GM19351 (cell line): ENCODE measurements at regions not wholly inside any gene's neighbourhood (a gene's known extent, or its start where the extent isn't known, plus 50 kb on each side); places are given as distances from the start of the nearest gene placed in this dataset.
"Not testable (repeated sequence)": the region's sequence is repeated elsewhere in the genome, so short reads cannot be mapped to it uniquely, and the experiment has no call there.

Experiments
- ATAC-seq: cut with Tn5 transposase; IDR thresholded peaks from one replicate; pipeline ENCODE4 v1.9.1; 2021; ENCODE audit warnings: mild to moderate bottlenecking, moderate library complexity; ENCODE audit not compliant: unreplicated experiment

DNA sequence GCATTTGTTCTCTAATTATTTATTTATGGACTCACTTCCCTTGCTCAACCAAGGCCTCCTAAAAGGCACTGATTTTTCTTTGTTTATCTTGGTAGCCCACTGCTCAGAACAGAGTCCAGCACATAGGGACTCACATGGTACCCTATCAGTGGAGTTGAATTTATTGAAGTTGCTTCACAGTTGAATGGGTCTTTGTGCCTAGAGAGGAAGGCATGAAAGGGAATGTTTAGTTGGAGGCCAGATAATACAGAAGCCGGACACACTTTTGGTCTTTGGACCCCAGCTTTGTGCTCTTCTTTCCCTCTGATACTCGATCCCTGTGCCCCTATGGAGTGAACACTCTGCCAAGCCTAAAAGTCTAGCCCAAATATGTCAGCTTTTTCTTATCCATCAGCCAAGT lies 429.0 kb downstream of the PRDM2 start:
- no peak for ATAC-seq

- no peak for ATAC-seq
These were observed 435.1 kb downstream of the PRDM2 start for GRCh38 chr1:14135070-14135469.

DNA sequence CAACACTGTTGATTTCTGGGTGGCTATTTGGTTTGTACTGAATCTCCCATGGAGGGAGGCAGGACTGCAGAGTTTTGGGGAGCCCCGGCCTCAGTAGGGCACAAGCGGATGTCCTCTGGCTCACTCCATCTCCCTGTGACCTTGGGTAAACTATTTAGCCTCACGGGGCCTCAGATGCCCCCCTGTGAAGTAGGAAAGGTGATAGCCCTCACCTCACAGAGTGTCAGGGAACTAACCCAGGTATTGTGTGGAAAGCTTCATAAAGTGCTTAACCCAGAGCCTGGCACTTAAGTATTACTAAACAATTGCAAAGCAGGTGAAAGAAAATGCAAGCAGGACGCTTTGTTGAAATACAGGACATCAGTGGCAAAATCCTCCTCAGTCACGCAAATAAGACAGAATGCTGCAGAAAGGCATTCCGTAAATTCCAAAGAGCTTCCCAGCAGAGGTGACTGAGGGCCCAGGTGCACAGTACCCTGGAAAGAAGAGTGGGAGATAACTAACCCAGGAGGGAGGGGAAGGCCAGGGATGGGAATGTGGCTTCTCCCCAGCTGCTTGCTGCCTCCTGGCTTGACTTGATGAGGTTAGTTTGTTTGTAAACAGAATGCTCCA lies 436.3 kb downstream of the PRDM2 start:
- no peak for ATAC-seq

GRCh38 chr1:14136881-14137280 lies 436.9 kb downstream of the PRDM2 start:
- ATAC-seq: no peak

DNA sequence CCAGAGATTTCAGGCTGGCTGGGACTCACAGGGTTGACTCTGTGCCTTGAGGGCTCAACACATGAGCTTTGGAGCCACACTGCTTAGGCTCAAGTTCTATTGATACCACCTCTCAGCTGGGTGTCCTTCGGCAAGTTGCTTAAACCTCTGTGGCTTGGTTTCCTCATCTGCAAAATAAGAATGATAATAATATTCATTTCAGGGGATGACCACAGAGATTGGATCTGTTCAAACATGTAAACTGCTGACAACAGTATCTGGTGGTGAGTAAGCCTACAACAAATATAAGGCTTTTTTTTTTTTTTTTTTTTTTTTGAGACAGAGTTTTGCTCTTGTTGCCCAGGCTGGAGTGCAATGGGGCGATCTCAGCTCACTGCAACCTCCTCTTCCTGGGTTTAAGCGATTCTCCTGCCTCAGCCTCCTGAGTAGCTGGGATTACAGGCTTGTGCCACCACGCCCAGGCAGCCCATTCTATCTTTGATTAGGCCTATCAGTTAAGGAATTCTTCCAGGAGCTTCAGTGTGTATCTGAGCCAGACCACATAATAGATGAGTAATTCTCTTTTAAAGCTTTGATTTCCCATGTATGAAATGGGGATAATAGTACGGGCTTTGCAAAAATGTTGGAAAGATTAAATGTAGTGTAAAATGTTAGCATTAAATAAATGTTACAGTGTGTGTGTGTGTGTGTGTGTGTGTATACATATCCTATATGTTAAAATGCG lies 437.6 kb downstream of the PRDM2 start:
- ATAC-seq: no peak

- no peak for ATAC-seq
These were observed 438.1 kb downstream of the PRDM2 start for GRCh38 chr1:14138135-14138506.

GRCh38 chr1:14138687-14139086 lies 438.7 kb downstream of the PRDM2 start:
- ATAC-seq: no peak

DNA sequence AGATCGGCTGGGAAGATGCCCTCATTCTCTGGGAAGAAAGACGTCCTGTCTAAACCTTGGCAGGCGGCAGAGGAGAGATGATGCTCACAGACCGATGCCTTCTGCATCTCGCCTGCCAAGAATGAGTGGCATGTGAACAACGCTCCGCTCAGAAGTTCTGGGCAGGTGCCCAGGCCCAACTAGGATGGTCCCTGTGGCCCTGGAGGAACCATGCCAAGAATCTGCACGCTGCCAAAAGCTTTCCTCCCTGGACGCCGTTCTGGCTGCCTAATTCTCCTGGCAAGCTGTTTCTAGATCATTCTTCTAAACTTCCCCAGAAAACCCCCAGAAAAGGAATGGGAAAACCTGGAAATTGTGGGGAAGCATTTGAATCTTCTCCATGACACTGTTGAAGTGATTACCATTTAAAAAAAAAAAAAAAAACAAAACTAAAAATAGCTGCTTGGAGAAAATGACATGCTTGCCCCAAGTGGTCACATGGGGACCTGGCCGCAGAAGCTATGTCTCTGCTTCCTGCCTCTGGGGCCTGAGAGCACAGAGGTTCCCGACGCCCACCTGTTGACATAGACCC lies 440.9 kb downstream of the PRDM2 start:
- no peak for ATAC-seq

GRCh38 chr1:14141656-14142055 lies 441.7 kb downstream of the PRDM2 start:
- no peak for ATAC-seq

- ATAC-seq: no peak
These were observed 442.6 kb downstream of the PRDM2 start for GRCh38 chr1:14142397-14143100.

DNA sequence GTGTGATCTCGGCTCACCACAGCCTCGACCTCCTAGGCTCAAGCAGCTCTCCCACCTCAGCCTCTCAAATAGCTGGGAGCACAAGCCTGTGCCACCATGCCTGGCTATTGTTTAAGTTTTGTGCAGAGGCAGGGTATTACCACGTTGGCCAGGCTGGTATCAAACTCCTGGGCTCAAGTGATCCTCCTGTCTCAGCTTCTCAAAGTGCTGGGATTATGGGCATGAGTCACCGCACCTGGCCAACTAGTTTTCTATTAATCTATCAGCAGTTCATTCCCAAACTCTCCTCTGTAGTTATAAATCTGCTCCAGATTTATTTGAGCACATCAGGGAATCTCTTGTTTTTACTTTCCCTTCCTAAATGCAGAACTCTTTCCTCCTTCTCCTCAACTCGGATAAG lies 443.8 kb downstream of the PRDM2 start:
- ATAC-seq: no peak

DNA sequence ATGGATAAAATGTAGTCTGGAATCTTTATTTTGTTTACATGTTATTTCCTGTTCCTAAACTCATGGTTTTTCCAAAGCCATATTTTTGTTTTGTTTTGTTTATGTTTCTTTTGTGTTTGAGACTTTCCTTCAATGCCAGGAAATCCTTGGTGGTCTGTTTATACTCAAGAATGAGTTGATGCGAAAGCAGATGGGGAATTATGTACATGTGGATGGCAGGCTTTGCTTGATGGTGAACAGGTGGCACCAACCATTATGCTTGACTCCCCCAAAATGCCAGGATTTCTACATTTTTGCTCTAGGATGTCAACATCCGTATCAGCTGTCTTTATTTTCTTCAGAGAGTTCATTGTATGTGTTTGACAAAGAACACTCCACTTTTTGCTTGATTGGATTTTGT lies 448.5 kb downstream of the PRDM2 start:
- ATAC-seq: no peak

- no peak for ATAC-seq
These were observed 449.1 kb upstream of the KAZN start for GRCh38 chr1:14149431-14149830.

- no peak for ATAC-seq
These were observed 441.9 kb upstream of the KAZN start for GRCh38 chr1:14156543-14156942.

DNA sequence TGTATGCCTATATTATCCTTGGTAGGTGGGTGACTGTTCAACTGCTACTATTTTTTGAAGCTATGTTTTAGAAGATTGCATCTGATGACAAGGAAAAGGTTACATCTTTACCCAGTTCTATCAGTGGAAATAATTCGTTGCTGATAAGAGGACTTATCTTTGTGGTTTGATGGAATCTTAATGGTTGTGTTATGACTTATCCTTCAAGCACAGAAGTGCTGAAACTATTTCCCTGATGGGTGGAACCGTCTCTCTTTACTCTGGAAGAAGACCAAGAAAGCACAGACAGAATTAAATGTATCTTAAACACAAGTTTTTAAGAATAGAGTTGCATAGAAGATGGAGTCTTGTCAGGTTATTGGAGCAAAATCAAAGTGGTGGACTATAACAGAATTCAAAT lies 437.7 kb upstream of the KAZN start:
- ATAC-seq: no peak

DNA sequence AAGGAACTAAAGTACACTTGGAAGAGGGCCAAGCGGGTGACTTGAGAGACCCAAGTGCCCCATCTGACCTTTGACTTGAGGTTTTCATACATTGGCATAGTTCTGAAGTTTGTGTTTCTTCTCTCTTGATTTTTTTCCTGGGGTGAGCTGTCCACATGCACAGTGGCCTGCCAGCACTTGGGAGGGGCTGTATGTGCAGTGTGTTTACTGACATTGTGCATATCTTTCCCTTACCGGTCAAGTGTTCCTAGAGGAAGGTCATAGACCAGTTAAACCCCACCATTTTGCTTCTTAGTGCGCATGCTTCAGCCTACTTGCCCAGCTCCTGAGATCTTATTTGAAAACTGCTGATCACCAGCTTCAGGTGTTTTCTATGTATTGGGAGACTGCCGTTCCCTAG lies 435.2 kb upstream of the KAZN start:
- no peak for ATAC-seq

DNA sequence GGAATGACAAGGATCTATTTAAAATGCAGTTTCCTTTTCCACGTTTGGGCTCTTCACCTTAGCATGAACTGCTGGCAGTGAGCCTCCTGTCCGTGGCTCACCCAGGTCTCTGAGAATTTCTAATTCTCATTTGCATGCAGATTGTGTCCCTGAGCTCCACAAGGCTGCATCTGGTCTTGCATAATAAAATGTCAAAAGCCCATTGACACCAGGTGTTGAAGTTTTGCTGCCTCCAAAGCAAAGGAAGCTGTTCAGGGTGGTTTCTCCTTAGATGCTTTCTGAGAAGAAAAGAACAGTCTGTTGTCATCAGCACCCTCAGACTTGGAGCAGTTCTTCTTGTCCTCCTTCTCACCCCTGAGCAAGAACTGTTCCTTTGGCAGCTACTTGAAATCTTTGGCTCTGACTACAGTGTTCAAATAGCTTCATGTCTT lies 433.1 kb upstream of the KAZN start:
- no peak for ATAC-seq

- no peak for ATAC-seq
These were observed 430.6 kb upstream of the KAZN start for GRCh38 chr1:14167884-14168283.

- ATAC-seq: no peak
These were observed 430.0 kb upstream of the KAZN start for GRCh38 chr1:14168326-14169063.

- ATAC-seq: no peak
These were observed 424.9 kb upstream of the KAZN start for GRCh38 chr1:14173598-14173997.

DNA sequence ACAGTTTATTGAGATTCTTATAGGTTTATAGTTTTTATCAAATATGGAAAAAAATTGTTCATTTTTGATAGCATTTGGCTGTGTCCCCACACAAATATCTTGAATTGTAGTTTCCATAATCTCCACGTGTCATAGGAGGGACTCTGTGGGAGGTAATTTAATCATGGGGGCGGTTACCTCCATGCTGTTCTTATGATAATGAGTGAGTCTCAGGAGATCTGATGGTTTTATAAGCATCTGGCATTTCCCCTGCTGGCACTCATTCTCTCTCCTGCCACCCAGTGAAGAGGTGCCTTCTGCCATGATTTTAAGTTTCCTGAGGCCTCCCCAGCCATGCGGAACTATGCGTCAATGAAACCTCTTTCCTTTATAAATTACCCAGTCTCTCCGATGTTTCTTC lies 420.6 kb upstream of the KAZN start:
- not testable (repeated sequence) for ATAC-seq
